NCI-H128 (cell line): ENCODE measurements at regions not wholly inside any gene's neighbourhood (a gene's known extent, or its start where the extent isn't known, plus 50 kb on each side); places are given as distances from the start of the nearest gene placed in this dataset.

Experiments used
- DNase-seq: peaks from one replicate; lab custom pipeline; 2025; ENCODE audit not compliant: unreplicated experiment; lab: John Stamatoyannopoulos, UW

DNA sequence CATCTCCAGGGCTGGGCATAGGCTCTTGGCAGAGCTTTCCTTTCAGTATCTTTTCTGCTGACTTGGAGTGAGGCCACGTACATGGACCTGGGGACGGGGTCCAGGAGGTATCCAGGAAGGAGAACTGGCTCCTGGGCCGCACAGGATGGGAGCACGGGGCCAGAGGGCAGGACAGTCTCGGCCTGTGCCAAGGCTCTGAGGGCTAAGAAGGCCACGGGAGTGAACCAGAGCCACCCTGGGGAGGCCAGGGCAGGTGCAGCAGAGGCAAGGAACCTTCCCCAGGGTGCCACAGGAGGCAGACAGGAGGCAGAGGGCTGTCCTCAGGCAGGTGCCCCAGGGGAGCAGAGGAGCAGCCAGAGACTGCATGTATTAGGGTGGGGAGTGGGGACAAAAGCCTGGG, 50.3 kb downstream of the PLXNA1 start:
- DNase-seq = no peak

DNA sequence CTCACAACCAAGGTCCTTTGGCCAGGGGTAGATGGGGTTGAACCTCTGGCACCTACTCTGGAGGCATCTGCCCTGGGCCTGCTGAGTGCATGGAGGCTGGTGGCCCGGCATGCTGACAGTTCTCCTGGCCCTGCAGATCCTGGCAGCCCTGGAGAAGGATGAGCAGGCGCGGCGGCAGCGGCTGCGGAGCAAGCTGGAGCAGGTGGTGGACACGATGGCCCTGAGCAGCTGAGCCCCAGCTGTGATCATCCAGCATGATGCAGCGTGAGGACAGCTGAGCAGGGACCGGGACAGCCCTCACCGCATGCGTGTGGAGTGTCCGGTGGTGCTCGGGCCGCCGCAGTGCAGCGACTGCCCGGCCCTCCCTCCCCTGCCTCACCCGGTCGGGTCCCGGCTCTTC, 50.9 kb downstream of the PLXNA1 start:
- no peak for DNase-seq

DNA sequence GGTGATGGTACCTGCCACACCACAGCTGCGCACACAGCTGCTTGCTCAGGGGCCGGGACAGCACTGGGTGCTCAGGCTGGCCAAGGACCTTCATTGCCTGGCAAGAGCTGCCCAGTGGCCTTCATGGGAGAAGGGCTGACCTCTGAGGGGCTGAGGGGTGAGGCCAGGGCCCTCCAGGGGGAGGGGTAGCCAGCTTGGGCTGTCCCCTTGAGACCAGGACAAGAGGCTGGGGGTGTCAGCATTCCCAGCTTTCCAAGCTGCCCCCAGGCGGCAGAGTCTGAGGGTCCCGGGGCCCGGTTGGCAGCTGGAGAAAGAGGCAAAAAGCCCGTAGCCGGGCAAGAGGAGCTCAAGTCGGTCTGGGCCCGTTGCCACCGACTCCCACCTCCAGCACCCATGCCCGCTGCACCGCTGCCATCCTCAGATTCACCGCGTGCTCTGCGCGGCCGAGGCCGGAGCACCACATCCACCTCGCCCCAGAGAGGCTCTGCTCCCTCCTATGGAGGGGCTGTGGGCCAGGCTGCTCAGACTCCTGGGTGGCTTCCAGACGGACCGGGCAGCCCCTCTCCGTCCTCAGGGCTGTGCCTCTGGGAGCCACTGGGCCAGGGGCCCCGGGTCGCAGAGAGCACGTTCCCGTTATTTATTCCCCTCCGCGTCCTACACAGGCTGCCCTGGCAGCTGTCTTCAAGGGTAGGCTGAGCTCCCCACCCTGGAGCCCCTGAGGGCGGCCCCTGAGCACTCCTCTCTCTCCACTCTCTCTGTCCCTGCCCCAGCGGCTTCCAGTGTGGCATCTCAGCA, 51.5 kb downstream of the PLXNA1 start:
- no peak for DNase-seq

DNA sequence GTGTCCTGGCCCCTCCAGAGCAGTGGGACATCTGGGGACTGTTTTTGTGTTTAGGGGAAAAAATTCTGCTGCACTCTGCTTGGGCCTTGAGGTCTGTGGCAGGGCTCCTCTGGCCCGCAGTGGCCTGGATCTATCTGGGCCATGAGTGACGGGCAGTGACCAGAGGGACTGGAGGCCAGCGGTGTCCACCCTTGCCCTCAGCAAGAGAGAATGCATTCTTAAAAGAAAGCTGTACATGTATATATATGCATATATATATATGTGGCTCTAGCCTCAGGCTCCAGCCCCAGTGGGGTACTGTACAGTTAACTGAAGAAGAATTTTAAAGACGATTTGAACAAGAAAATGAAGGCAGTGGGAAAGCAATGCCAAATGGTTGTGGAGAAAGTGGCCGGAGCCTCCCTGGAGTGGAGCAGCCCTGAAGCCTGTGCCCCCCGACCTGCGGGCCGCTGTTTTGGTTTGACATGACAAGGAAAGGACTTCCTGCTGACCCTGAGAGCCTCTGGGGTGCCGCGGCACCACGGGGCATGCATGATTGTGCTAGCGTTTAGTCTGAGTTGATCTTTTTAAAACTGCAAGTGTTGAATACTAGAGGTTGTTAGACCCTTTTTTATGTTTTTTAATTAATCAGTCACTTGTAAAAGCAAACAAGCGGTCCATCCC, 52.2 kb downstream of the PLXNA1 start:
- DNase-seq = no peak

DNA sequence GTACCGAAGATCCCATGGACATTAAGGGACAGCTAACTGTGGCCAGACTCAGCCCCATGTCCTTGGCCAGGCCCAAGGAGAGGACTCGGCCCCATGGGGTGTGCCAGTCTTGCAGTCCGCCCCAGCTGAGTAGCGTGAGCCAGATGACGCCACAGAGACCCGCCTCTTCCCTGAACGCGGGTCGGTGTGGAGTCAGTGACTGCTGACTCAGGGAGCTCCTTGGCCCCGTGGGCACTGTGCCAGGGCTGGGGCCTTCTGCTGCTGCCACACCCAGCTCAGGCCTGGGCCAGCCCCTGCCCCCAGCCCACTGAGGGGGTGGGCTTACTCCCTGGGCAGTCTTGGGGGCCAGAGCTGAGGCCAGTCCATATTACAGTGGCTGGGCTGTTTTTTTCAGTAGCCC, 52.8 kb downstream of the PLXNA1 start:
- no peak for DNase-seq

DNA sequence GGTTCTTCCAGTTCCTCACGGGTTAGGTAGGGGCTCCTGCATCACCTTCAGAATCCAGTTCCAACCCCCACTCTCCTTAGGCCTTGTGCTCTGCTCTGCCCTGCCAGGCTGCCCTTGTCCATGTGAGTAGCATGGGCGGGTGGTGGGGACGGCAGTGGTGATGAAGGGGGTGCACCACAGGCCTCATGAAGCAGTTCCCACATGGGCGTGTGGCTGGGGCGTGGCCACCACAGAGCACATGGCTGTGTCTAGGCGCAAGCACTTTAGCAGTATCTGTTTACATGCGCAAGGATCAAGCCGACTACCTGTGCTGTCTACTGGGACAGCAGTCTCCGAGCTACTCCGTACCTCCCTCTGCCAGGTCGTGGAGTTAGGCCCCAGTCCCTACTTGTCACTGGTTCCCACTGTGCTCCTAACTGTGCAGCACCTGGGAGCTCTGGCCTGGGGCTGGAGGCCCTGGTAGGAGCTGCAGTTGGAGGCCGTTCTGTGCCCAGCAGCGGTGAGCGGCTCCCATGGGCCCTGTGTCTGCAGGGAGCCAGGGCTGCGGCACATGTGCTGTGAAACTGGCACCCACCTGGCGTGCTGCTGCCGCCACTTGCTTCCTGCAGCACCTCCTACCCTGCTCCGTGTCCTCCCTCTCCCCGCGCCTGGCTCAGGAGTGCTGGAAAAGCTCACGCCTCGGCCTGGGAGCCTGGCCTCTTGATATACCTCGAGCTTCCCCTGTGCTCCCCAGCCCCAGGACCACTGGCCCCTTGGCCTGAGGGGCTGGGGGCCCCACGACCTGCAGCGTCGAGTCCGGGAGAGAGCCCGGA, 53.5 kb downstream of the PLXNA1 start:
- DNase-seq = no peak

DNA sequence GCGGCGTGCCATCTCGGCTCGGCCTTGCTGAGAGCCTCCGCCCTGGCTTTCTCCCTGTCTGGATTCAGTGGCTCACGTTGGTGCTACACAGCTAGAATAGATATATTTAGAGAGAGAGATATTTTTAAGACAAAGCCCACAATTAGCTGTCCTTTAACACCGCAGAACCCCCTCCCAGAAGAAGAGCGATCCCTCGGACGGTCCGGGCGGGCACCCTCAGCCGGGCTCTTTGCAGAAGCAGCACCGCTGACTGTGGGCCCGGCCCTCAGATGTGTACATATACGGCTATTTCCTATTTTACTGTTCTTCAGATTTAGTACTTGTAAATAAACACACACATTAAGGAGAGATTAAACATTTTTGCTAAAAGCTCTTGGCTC, 54.1 kb downstream of the PLXNA1 start:
- DNase-seq = no peak

DNA sequence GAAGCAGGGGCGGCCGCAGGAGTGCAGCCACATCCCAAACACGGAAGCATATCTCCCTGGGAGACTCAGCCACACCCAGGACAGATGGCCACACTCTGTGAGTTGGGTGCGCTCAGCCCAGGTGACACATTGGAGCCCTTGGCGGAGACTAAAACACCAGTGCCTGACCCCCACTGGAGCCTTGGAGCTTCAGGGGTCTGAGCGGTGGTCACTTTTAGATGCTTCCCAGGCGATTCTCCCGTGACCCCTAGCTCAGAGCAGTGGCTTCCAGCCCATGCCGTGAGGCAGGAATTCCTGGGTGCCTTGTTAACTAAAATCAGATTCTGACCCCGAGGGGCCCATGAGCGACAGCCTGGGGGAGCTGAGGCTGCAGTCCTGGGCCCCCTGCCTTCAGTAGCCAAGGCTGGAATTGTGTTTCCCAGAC, 54.5 kb downstream of the PLXNA1 start:
- DNase-seq = no peak

DNA sequence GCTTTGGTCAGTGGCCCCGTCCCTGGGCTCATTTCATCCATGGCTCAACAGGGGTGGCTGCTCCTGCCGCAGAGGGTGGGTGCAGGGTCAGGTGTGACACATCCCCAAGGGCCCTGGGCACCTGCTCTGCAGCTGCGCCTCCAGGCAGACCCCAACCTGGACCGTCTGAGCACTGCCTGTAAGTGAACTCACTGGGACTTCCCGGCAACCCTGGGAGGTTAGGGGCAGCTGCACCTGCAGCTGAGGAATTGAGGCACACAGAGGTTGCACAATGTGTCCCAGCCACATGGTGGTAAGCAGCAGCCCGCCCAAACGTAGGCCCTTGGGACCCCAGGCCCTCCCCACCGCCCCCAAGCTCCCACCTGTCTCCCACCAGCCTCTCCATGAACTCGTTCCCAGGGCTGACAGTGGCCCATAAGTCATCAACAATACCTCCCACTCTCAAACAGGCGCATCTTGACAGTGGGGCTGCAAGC, 55.1 kb downstream of the PLXNA1 start:
- no peak for DNase-seq

DNA sequence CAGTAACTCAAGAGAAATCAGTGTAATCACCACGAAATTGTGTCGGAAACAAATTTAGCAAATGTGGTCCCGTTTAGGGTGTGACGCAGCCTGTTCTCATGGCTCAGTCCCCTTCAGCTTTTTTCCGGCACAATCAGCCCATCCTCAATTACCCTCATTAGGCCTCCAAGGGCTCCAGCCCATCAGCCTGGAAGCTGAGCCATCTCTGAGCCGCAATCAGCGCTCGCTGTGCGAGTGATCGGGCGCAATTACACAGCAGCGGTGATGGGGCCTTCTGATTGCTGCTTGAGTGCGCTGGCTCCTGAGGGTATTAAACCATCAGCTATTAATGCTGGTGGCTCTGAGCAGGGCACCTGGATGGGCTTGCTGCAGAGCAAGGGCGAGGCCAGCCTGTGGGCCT, 55.6 kb downstream of the PLXNA1 start:
- no peak for DNase-seq

DNA sequence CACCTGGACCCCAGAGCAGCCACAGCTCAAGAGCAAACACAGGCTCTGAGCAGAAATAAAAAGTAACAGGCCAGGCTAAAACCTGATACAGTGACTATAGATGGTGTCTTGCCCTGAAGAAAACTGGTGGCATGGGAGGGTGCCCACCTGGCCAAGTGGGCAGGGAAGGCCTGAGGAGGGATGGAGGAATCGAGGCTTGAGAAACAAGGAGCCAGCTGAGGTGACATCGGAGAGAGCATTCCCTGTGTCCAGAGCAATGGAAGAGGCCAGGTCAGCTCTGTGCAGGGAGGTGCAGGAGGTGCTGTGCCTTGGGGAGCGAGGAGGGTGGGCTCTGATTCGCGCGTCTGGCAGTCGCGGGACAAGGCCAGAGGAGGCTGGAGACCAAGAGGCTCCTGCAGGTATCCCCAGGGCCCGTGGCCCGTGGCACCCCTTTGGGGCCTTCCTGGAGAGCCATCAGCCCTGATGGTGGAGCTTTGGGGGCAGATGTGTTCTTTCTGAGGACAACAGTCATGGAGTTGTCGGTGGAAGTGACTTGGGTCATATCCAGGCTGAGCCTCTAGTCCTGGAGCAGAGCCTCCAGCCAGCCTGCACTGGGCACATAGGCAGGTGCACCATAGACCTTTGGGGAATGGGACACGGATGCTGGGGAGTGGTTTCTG, 56.1 kb downstream of the PLXNA1 start:
- DNase-seq = no peak

DNA sequence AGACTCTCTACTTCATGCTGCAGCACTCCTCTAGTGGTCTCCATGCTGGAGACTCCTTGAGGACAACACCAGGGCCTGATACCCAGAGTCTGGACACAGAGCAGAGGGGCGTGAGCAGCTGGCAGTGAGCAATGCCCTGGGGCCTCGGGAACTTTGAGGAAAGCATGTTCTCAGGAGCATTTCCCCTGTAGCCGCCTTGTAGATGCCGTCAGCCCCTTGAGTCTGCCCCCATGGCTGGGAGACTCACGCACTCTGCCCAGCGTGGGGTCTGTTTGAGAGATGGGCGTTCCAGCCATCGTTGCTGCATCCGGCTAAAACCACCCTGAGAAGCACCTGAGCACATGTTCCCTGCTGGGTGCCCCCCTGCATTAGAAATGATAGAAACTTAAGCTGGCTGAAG, 56.8 kb downstream of the PLXNA1 start:
- DNase-seq = no peak

DNA sequence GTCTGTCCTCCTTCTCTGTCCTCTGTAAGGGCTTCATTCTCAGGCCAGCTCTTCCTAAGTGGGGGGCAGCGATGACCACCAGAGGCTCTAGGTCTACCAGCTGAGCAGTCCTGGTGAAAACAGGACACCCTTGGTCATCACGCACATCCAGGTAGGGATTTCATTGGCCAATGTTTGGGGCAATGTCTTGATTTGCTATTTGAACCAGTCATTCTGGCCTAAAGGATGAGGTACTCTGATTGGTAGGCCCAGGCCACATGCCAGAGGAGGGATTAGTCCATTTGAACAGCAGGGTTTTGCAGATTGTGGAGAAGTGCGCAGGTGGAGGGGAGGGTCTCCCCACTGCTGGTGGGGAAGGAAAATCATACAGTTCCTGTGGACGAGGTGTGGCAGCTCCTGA, 57.3 kb downstream of the PLXNA1 start:
- no peak for DNase-seq

DNA sequence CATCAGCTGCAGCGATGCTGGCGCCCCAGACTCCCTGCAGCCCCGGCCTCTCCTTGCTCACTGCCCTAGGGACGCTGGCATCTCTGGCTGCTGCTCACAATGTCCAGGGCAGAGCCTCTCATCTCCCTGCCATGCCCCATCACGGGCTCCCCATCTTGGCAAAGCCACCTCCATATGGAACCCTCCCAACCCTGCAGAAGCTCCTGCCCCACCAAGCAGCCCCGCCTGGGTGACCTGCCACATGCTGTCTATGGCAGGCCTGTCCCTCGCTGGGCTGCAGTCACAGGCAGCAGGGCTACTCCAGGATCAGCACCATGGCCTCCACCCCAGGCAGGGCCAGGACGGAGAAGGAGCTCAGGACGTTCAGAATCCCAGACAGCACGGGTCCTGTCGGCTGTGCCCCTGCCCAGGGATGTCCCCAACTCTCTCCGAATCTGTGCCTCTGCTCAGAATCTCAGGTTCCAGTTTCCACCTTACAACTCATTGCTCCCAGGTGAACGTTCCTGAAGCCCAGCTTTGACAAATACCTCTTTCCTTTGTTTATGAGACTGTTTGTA, 58.4 kb downstream of the PLXNA1 start:
- DNase-seq = no peak

DNA sequence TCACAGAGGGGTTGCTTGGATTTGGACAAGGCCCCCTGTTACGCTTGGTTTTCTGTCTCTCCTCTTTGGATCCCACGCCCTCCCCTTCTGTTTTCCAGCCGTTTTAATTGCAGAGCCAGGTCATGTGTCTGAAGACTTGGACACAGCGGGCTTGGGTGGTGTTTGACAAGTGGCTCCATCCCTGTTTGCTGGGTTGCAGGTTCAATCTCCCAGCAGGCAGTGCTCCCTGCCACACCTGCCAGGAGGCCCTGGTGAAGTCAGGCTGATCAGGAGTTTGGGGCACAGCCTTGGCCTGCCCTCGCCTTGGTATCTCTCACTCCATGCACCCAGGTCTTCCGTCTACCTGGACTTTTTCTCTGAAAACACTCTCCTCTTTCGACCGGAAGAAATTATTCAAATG, 59.0 kb downstream of the PLXNA1 start:
- DNase-seq = no peak

DNA sequence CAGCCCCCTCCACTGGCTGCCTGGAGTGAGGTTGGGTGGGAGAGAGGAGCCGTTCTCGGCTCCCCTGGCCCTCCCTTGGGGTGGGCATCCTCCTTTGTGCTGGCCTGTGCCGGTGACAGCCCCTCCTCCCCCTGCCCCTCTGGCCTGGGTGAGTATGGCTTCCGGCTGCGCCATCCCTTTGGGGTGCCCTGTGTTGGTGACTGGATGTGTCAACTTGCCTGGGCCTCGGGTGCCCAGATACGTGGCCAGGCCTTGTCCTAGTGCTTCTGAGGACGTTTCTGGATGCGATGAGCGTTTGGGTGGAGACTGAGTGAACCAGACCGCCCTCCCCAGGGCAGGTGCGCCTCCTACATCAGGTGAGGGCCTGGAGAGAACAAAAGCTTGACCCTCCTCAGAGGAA, 59.7 kb downstream of the PLXNA1 start:
- DNase-seq = no peak

DNA sequence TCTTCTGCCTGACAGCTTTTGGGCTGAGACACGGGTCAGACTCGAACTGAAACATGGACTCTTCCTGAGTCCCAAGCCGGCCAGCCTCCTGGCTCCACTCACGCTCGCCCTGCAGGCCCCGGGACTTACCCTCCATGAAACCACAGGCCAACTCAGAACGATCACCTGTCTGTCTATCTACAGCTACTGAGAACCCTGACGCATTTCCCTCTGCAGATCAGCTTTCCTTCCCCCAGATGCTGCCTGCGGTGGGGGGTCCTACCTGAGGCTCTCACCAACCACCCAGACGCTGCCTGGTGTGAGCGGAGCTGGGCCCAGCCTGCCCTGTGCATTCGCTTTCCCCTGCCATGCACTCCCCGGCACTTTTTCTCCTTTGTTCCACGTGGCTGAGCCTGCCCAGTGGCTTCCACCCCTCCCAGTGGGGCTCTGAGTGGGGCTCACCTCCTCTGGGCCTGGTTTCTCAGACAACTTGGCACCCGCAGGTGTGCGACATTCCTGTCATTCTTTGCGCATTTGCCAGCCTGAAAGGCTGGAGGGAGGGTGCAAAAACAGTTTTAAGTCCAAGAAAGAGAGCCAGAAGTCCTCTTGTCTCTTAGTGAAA, 60.2 kb downstream of the PLXNA1 start:
- no peak for DNase-seq

DNA sequence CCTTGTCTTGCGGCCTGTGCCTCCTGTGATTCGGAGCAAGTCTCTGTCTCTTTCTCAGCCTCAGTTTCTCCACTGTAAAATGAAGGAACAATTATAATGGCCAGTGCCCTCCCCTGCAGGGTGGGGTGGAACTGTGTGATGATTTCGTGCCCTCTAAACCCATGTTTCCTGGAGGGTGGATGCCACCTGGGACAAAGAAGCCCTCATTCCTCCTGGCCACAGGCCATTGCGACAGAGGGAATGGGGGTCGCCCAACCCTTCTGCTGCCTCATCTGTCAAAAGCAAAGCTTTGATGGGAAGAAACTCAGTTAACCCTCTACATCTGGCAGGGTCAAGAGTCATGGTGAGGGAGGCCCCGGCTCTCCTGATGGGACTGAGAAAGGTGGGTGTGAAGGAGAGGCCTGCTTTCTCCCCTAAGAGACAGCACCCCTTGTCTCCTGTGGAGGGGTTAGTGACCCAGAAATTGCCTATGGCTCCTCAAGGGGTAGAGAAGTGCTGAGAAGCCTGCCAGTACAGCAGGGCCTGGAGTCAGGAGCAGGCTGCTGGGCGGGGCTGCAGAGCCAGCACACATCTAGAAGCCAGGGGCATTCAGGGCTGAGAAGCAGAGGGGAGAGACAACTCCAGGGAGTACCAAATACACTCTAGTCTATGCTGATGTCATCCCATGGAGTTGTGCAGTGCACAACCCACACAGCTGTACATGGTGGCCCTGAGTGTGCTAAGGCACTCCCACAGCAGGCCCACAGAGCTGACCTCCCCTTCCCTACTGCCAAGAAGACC, 61.0 kb downstream of the PLXNA1 start:
- DNase-seq = no peak

DNA sequence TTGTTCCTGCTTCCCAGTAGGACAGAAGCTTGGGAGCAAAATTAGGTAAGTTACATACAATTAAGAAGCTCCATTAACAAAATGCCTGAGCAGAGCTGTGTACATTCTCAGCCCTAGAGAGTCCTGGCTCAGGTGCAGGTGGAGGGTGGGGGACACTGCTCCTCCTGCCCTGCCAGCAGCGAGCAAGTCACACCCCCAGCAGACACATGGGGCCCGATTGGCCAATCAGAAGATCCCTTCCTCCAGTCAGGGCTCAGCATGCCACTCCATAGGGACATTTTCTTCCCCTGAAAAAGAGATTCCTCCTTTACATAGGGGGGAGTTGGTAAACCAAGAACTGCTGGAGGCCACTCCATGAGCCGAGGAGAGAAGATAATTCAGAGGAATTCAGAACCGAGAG, 62.1 kb downstream of the PLXNA1 start:
- no peak for DNase-seq
